GM13976 (cell line): ENCODE measurements at regions not wholly inside any gene's neighbourhood (a gene's known extent, or its start where the extent isn't known, plus 50 kb on each side); places are given as distances from the start of the nearest gene placed in this dataset.

ENCODE experiments used
- DNase-seq: peaks from one replicate; pipeline ENCODE4 v3.0.0; 2012; ENCODE audit warnings: low spot score
- in situ Hi-C: fragments of 300-500 bp; cut with MboI; formaldehyde crosslinking; loops from one replicate; pipeline ENCODE4 v1.12.0; 2022; ENCODE audit warnings: low sequenced_read_pairs, mixed read lengths, inconsistent platforms; ENCODE audit not compliant: unreplicated experiment
- TF ChIP-seq, protein P1 (sequence below): IDR thresholded peaks from 2 replicates; pipeline ENCODE4 v1.5.1; 2012; ENCODE audit warnings: borderline replicate concordance, mild to moderate bottlenecking; ENCODE audit not compliant: insufficient read depth; ENCODE audit errors: extremely low read depth, missing control alignments, control extremely low read depth

DNA sequence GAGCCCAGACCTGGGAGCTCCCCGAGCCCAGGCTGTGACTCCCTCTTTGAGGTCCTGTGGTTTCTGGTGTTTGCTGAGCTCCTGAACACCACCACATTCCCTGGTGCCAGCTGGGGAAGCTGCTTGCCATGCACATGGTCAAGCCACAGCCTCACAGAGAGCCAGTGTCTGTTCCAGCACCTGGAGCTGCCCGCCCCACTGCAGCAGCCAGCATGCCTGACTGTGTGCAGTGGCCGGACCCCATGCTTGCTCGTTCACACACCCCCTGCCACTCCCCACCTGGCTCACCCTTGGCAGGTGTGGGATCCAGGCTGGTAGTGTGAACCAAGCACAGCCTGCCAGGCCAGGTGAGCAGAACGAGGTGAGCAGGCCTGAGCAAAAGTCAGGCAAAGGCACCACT, 95.6 kb upstream of the FAM9C start:
- in situ Hi-C loops = no loop called here
- TF ChIP-seq, protein P1, sequence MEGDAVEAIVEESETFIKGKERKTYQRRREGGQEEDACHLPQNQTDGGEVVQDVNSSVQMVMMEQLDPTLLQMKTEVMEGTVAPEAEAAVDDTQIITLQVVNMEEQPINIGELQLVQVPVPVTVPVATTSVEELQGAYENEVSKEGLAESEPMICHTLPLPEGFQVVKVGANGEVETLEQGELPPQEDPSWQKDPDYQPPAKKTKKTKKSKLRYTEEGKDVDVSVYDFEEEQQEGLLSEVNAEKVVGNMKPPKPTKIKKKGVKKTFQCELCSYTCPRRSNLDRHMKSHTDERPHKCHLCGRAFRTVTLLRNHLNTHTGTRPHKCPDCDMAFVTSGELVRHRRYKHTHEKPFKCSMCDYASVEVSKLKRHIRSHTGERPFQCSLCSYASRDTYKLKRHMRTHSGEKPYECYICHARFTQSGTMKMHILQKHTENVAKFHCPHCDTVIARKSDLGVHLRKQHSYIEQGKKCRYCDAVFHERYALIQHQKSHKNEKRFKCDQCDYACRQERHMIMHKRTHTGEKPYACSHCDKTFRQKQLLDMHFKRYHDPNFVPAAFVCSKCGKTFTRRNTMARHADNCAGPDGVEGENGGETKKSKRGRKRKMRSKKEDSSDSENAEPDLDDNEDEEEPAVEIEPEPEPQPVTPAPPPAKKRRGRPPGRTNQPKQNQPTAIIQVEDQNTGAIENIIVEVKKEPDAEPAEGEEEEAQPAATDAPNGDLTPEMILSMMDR = no peak
- no peak for DNase-seq

DNA sequence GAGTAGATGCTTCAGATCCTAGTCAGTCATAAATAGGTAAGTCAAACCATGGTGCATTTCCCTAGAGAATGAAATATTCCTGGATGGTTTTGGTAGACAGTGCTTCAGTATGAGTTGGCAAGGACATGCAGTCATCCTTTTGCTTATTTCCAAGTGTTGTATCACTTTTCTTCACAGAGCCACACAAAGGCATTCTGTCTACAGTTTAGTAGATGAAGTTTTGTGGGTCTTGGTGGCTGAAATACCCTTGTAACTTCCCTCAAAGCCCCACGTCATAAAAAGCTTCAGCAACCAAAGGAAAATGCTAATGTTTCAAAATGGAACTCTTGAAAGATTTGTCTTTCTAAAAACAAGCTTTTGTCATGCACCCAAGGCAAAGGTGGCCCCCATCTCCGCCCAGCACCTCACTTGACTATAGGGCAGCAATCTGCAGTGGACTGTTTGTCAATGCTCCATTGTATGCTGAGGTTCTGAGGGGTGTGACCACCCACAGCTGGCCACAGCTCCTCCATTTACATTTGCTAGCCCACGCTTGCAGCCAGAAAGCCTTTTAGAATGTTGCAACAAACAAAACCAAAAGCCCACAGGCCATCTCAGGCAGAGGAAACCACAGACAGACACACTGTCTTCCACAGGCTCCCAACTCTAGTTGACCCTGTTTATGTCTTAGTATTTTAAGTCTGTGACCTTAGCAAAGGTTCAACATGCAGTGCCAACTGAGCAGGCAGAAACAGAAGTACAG, 87.1 kb upstream of the FAM9C start:
- peak; percentile 10 for DNase-seq
- in situ Hi-C loops = no loop called here
- TF ChIP-seq, protein P1 = no peak

DNA sequence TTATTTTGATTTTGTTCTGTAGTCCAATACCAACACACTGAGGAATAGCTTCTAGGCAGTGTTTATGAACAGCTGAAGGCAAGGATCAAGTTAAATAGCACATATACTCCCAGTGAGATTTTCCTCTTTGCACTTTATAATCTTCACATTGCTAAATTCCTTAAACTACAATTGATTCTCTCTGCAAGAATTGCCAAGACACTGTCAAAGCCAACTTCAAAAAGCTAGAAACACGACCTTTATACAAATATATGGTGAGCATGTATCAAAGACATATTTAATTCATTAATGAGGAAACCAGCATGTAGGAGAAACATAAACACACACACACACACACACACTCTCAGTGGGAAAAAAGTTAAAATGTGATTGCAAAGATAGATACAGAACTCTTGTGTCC, 86.4 kb upstream of the FAM9C start:
- in situ Hi-C loops = no loop called here

DNA sequence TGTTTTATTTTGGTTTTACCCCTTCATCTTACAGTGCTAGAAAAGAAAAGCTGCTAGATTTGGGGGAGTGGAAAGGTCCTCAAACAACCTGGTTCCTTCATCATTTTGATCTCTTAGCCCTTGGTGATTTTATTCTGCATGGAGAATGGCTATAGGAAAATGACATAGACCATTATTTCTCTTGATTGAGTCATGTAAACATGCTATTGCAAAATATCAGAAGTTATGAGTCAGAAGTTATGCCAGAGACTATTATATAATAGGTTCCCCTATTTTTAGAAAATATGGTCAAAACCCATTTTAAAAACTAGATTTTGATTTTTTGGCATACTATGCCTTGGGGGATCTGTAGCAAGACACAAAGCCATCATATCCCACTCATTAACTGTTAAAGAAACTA, 83.7 kb upstream of the FAM9C start:
- in situ Hi-C loops = no loop called here
- TF ChIP-seq, protein P1 = no peak
- DNase-seq = no peak

More for the DNA sequence above, 86.4 kb upstream of the FAM9C start:
- TF ChIP-seq, protein P1 = no peak
- no peak for DNase-seq

DNA sequence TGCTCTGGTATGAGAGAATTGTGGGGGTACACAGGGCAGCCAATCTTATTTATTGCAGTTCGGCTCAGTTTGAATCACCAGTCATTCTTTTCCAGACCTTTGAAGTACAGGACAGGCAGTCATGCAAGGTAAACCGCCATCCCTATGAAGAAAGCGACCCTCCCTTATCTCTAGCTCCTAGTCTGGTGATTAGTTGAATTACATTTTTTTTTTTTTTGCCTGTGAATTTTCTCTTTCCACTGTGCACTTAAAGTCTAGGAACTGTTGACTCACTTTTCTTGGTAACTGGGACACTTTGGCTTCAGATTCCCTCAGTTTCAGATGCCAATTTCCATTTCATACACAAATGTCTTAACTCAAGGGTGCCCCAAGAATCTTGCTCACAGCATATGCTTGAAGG, 82.4 kb upstream of the FAM9C start:
- TF ChIP-seq, protein P1 = no peak
- DNase-seq = no peak
- in situ Hi-C loops = no loop called here

DNA sequence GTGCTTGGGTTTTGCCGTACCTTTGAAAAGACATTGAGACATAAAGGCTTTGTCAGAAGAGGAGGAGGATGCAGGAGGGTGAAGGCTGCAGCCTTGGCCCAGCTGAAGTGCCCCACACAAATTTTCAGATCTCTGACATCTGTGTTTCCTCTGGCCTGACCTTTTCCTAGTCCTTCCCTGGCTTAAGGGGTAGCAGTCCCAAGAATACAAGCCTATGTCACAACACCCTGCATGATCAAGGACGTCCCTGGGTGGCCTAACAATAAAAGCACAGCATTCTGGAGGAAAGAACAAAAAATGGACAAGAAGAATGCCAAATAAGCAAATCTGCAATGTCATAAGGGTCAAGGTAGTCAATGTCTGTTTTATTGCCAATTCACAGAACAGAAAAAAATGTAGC, 80.8 kb upstream of the FAM9C start:
- in situ Hi-C loops = no loop called here
- TF ChIP-seq, protein P1 = no peak
- no peak for DNase-seq
